K562 (cell line): ENCODE measurements at regions not wholly inside any gene's neighbourhood (a gene's known extent, or its start where the extent isn't known, plus 50 kb on each side); places are given as distances from the start of the nearest gene placed in this dataset.

Source experiments
- ATAC-seq: fragments of 200-7000 bp; cut with Tn5 transposase; 3 replicates; pipeline ENCODE4 v1.9.1; 2020; ENCODE audit warnings: moderate library complexity
- BruUV-seq: library from RNA; stranded (reverse); fragments of 400-500 nt; replicated peaks from 2 replicates; lab custom pipeline; 2021; lab: Mats Ljungman, UMichigan
- CTCF ChIA-PET: fragments of 300-600 bp; formaldehyde crosslinking; extraction: SDS; loops from one replicate; lab custom pipeline; 2021; ENCODE audit warnings: low intra/inter-chr PET ratio; lab: Yijun Ruan, JAX
- POLR2A ChIA-PET: fragments of 300-600, 350-650 bp; sonication (Branson Sonifier 250); formaldehyde crosslinking; extraction: SDS; loops from one replicate; lab custom pipeline; 2021; ENCODE audit warnings: antibody characterized with exemption, inconsistent platforms; lab: Yijun Ruan, JAX
- DNase-seq, 4 experiments: peaks; one replicate each; pipeline versions ENCODE4 v3.0.0 to v3.0.0-alpha.2; 2011 to 2018; ENCODE audit warnings: low spot score in 3 of 4, mixed read lengths in 3 of 4; ENCODE audit errors: extremely low read depth in 1 of 4
- FAIRE-seq: peaks from 2 replicates; lab custom pipeline; 2011; peaks lifted over from hg19 to GRCh38; lab: Jason Lieb, UNC
- H2AFZ ChIP-seq: 2 replicates; pipeline ENCODE4 v1.6.0; 2011; ENCODE audit warnings: low read depth, low read length, control low read depth, inconsistent platforms
- H3K27ac ChIP-seq: fragments of 200-600 bp; 3 replicates; pipeline ENCODE4 v1.8.0; 2011; ENCODE audit warnings: low read depth, mild to moderate bottlenecking, control low read depth, inconsistent platforms, low read length, moderate library complexity, mixed read lengths; ENCODE audit errors: extremely low read depth
- H3K27me3 ChIP-seq, 2 experiments: fragments of 300-600 bp in 1 of 2; 2 replicates in 1 of 2; 3 replicates in 1 of 2; pipeline versions ENCODE4 v1.6.0 to v1.8.0; 2011; ENCODE audit warnings: inconsistent platforms in 2 of 2, low read length in 2 of 2, mild to moderate bottlenecking in 1 of 2, mixed read lengths in 1 of 2, moderate library complexity in 1 of 2; ENCODE audit not compliant: control insufficient read depth in 2 of 2, insufficient read depth in 2 of 2
- H3K36me3 ChIP-seq: fragments of 300-600 bp; 3 replicates; pipeline ENCODE4 v1.8.0; 2011; ENCODE audit warnings: mild to moderate bottlenecking, low read length, inconsistent platforms; ENCODE audit not compliant: control insufficient read depth, insufficient read depth
- H3K4me1 ChIP-seq, 2 experiments: fragments of 200-600 bp in 1 of 2; replicated peaks in 1 of 2; 2 replicates in 1 of 2; 3 replicates in 1 of 2; pipeline versions ENCODE4 v1.5.1 to v1.8.0; 2011; ENCODE audit warnings: inconsistent platforms in 2 of 2, low read length in 2 of 2, mild to moderate bottlenecking in 1 of 2, mixed read lengths in 1 of 2, moderate library complexity in 1 of 2; ENCODE audit not compliant: control insufficient read depth in 2 of 2, insufficient read depth in 2 of 2
- H3K4me2 ChIP-seq: 2 replicates; pipeline ENCODE4 v1.6.1; 2011; ENCODE audit warnings: low read length, control low read depth, inconsistent platforms, mixed read lengths; ENCODE audit not compliant: insufficient read depth
- H3K4me3 ChIP-seq: fragments of 200-600 bp; sonication (generic), shearing (Covaris generic); 2 replicates; pipeline ENCODE4 v1.5.1; 2016; ENCODE audit warnings: control low read depth, inconsistent platforms
- H3K79me2 ChIP-seq: fragments of 200-600 bp; 3 replicates; pipeline ENCODE4 v1.8.0; 2011; ENCODE audit warnings: low read length, inconsistent platforms; ENCODE audit not compliant: control insufficient read depth, insufficient read depth
- H3K9ac ChIP-seq, 2 experiments: 2 replicates each; pipeline versions ENCODE4 v1.6.0 to v1.6.1; 2011; ENCODE audit warnings: low read depth in 2 of 2, low read length in 2 of 2, control low read depth in 1 of 2, inconsistent platforms in 1 of 2, mild to moderate bottlenecking in 1 of 2, mixed read lengths in 1 of 2; ENCODE audit not compliant: insufficient read depth in 1 of 2
- H3K9me1 ChIP-seq: one replicate; pipeline ENCODE4 v1.6.0; 2011; ENCODE audit warnings: inconsistent platforms, mild to moderate bottlenecking, low read length, moderate library complexity; ENCODE audit not compliant: control insufficient read depth, insufficient read depth
- H3K9me3 ChIP-seq: replicated peaks from 2 replicates; pipeline ENCODE4 v1.5.1; 2011; ENCODE audit warnings: low read depth, low read length, inconsistent platforms; ENCODE audit not compliant: control insufficient read depth, insufficient read depth
- H4K20me1 ChIP-seq: replicated peaks from 2 replicates; pipeline ENCODE4 v1.6.1; 2011; ENCODE audit warnings: low read length, inconsistent platforms, mixed read lengths; ENCODE audit not compliant: control insufficient read depth, insufficient read depth
- ETS2 ChIP-seq: IDR thresholded peaks from 2 replicates; pipeline ENCODE4 v1.6.1; 2016; ENCODE audit warnings: borderline replicate concordance, missing genetic modification characterization, mild to moderate bottlenecking, moderate library complexity, missing compliant biosample characterization; ENCODE audit not compliant: poor library complexity, severe bottlenecking
- ETV5 ChIP-seq: sonication (generic); formaldehyde crosslinking; IDR thresholded peaks from 2 replicates; pipeline ENCODE4 v1.4.0; 2020; ENCODE audit warnings: low read depth, mild to moderate bottlenecking, missing genetic modification reagents
- MAFF ChIP-seq: IDR thresholded peaks from 2 replicates; pipeline ENCODE4 v1.6.1; 2012; ENCODE audit warnings: low read length, improper control_type of control experiment
- NR1H2 ChIP-seq: sonication (generic); formaldehyde crosslinking; IDR thresholded peaks from 2 replicates; pipeline ENCODE4 v1.4.0; 2020; ENCODE audit warnings: mild to moderate bottlenecking, missing genetic modification reagents
- POU5F1 ChIP-seq: fragments of 150-350 bp; IDR thresholded peaks from 2 replicates; pipeline ENCODE4 v1.6.1; 2014; ENCODE audit warnings: borderline replicate concordance, low read length, low read depth, mild to moderate bottlenecking; ENCODE audit not compliant: partially characterized antibody
- WGBS: fragments of 100-300 bp; shearing (Covaris generic); methylation state at CpG from one replicate; pipeline ENCODE4 v1.1.6; 2016; ENCODE audit warnings: low coverage, mixed read lengths; ENCODE audit not compliant: insufficient coverage; ENCODE audit errors: missing lambda C conversion rate; 5-methylcytosine and 5-hydroxymethylcytosine counted together
- in situ Hi-C: fragments of 300-500 bp; cut with MboI; formaldehyde crosslinking; loops from 4 replicates; pipeline ENCODE4 v1.15.0; 2018; ENCODE audit warnings: inconsistent platforms, mixed read lengths
- intact Hi-C: fragments of 100-400 bp; cut with micrococcal nuclease; formaldehyde crosslinking; loops from 2 replicates; pipeline ENCODE4 v1.14.2; 2022
- TF ChIP-seq, protein P1 (sequence below): fragments of 450-650 bp; IDR thresholded peaks from 2 replicates; pipeline ENCODE4 v1.6.1; 2016; ENCODE audit warnings: low read depth
- TF ChIP-seq, protein P2 (sequence below): fragments of 250-450 bp; sonication (Bioruptor Pico); IDR thresholded peaks from 2 replicates; pipeline ENCODE4 v1.5.0; 2021; ENCODE audit warnings: mild to moderate bottlenecking, borderline replicate concordance

DNA sequence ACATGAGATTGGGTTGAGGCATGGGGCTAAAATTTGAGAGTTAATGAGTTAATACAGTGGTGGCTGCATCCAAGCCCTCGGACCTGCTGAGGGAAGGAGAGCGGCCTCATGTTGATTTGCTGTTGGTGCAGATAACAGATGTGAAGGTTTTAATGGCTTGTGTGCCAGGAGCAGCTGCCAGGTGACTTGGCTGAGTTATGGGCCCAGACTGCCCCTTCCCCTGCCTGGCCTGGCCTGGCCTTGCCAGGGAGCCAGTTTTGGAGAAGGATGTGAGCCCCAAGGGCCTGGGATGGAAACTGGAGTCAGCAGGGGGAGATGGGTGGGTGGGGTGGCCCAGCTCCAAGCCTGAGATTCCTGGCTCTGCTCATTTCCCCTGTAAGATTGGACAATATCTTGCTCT is 230.1 kb downstream of the CBLN1 start:
- H3K27ac ChIP-seq: no peak overlapping the region
- intact Hi-C loops: no loop called here
- no peak overlapping the region for H2AFZ ChIP-seq
- no peaks in the 10 kb centered on the region; the same call in 1 of the 2 replicates for H4K20me1 ChIP-seq
- DNase-seq (no peak), ATAC-seq (no peak), FAIRE-seq (no peak)
- in situ Hi-C loops: no loop called here
- POLR2A ChIA-PET: interaction anchor here (0.9 kb wide), 1 partner anchor 10 kb away, joined by 3 read pairs; no protein-coding TSS in a partner anchor
- no peaks in the 10 kb centered on the region for H3K27me3 ChIP-seq
- H3K4me3 ChIP-seq: no peak overlapping the region
- CTCF ChIA-PET: no interaction called here
- no peaks in the 10 kb centered on the region for H3K4me1 ChIP-seq
- 0% methylated on average over 2 of the region's 2 CpGs for WGBS
- no peaks in the 10 kb centered on the region for H3K36me3 ChIP-seq
- no peak overlapping the region for H3K4me2 ChIP-seq
- no peak overlapping the region for H3K9ac ChIP-seq
- TF ChIP-seq POU5F1 (no peak), NR1H2 (CRISPR knock-in tag) (no peak), ETS2 (tag) (no peak), MAFF (no peak), ETV5 (no peak)
- TF ChIP-seq, protein P1, sequence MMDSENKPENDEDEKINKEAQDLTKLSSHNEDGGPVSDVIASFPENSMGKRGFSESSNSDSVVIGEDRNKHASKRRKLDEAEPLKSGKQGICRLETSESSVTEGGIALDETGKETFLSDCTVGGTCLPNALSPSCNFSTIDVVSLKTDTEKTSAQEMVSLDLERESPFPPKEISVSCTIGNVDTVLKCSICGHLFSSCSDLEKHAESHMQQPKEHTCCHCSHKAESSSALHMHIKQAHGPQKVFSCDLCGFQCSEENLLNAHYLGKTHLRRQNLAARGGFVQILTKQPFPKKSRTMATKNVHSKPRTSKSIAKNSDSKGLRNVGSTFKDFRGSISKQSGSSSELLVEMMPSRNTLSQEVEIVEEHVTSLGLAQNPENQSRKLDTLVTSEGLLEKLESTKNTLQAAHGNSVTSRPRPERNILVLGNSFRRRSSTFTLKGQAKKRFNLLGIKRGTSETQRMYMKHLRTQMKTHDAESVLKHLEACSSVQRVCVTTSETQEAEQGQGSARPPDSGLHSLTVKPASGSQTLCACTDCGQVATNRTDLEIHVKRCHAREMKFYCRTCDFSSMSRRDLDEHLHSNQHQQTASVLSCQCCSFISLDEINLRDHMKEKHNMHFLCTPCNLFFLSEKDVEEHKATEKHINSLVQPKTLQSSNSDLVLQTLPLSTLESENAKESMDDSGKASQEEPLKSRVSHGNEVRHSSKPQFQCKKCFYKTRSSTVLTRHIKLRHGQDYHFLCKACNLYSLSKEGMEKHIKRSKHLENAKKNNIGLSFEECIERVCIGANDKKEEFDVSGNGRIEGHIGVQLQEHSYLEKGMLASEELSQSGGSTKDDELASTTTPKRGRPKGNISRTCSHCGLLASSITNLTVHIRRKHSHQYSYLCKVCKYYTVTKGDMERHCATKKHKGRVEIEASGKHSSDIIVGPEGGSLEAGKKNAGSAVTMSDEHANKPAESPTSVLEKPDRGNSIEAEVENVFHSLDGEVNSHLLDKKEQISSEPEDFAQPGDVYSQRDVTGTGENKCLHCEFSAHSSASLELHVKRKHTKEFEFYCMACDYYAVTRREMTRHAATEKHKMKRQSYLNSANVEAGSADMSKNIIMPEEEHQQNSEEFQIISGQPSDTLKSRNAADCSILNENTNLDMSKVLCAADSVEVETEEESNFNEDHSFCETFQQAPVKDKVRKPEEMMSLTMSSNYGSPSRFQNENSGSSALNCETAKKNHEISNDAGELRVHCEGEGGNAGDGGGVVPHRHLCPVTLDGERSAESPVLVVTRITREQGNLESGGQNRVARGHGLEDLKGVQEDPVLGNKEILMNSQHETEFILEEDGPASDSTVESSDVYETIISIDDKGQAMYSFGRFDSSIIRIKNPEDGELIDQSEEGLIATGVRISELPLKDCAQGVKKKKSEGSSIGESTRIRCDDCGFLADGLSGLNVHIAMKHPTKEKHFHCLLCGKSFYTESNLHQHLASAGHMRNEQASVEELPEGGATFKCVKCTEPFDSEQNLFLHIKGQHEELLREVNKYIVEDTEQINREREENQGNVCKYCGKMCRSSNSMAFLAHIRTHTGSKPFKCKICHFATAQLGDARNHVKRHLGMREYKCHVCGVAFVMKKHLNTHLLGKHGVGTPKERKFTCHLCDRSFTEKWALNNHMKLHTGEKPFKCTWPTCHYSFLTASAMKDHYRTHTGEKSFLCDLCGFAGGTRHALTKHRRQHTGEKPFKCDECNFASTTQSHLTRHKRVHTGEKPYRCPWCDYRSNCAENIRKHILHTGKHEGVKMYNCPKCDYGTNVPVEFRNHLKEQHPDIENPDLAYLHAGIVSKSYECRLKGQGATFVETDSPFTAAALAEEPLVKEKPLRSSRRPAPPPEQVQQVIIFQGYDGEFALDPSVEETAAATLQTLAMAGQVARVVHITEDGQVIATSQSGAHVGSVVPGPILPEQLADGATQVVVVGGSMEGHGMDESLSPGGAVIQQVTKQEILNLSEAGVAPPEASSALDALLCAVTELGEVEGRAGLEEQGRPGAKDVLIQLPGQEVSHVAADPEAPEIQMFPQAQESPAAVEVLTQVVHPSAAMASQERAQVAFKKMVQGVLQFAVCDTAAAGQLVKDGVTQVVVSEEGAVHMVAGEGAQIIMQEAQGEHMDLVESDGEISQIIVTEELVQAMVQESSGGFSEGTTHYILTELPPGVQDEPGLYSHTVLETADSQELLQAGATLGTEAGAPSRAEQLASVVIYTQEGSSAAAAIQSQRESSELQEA: no peak
- TF ChIP-seq, protein P2, sequence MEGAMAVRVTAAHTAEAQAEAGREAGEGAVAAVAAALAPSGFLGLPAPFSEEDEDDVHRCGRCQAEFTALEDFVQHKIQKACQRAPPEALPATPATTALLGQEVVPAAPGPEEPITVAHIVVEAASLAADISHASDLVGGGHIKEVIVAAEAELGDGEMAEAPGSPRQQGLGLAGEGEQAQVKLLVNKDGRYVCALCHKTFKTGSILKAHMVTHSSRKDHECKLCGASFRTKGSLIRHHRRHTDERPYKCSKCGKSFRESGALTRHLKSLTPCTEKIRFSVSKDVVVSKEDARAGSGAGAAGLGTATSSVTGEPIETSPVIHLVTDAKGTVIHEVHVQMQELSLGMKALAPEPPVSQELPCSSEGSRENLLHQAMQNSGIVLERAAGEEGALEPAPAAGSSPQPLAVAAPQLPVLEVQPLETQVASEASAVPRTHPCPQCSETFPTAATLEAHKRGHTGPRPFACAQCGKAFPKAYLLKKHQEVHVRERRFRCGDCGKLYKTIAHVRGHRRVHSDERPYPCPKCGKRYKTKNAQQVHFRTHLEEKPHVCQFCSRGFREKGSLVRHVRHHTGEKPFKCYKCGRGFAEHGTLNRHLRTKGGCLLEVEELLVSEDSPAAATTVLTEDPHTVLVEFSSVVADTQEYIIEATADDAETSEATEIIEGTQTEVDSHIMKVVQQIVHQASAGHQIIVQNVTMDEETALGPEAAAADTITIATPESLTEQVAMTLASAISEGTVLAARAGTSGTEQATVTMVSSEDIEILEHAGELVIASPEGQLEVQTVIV (CRISPR knock-in tag): no peak
- H3K79me2 ChIP-seq: no peaks in the 10 kb centered on the region
- no peaks in the 10 kb centered on the region for H3K9me1 ChIP-seq
- no TSS peak for BruUV-seq
- no peaks in the 10 kb centered on the region for H3K9me3 ChIP-seq
